Loucy (cell line): ENCODE measurements at regions not wholly inside any gene's neighbourhood (a gene's known extent, or its start where the extent isn't known, plus 50 kb on each side); places are given as distances from the start of the nearest gene placed in this dataset.

Experiments
- H2AFZ ChIP-seq: fragments of 200-600 bp; sonication (generic); 2 replicates; pipeline ENCODE4 v1.6.0; 2016; ENCODE audit warnings: antibody characterized with exemption, mild to moderate bottlenecking, low read length, moderate library complexity
- H3F3A ChIP-seq: fragments of 200-600 bp; 2 replicates; pipeline ENCODE4 v1.6.0; 2016; ENCODE audit warnings: antibody characterized with exemption, low read depth, mild to moderate bottlenecking
- H3K27me3 ChIP-seq: fragments of 200-600 bp; sonication (generic); 2 replicates; pipeline ENCODE4 v1.6.1; 2014; ENCODE audit warnings: low read length, mild to moderate bottlenecking; ENCODE audit not compliant: insufficient read depth, poor library complexity, severe bottlenecking
- H3K36me3 ChIP-seq: fragments of 200-600 bp; sonication (generic); 2 replicates; pipeline ENCODE4 v1.6.1; 2016; ENCODE audit warnings: low read length; ENCODE audit not compliant: insufficient read depth
- H3K4me1 ChIP-seq: fragments of 200-600 bp; sonication (generic); 2 replicates; pipeline ENCODE4 v1.5.1; 2014; ENCODE audit warnings: low read length, mild to moderate bottlenecking; ENCODE audit not compliant: insufficient read depth, poor library complexity, severe bottlenecking
- H3K4me2 ChIP-seq: fragments of 200-600 bp; sonication (generic); 2 replicates; pipeline ENCODE4 v1.6.0; 2014; ENCODE audit warnings: antibody characterized with exemption, low read length, low read depth, mild to moderate bottlenecking; ENCODE audit not compliant: poor library complexity, severe bottlenecking
- H3K4me3 ChIP-seq: fragments of 200-600 bp; sonication (generic); 2 replicates; pipeline ENCODE4 v1.5.1; 2014; ENCODE audit warnings: low read length, mild to moderate bottlenecking, mixed read lengths; ENCODE audit not compliant: poor library complexity, severe bottlenecking
- H3K79me2 ChIP-seq: fragments of 200-600 bp; sonication (generic); 2 replicates; pipeline ENCODE4 v1.6.1; 2014; ENCODE audit warnings: low read length; ENCODE audit not compliant: insufficient read depth
- H3K9ac ChIP-seq: fragments of 200-600 bp; sonication (generic); 2 replicates; pipeline ENCODE4 v1.6.0; 2014; ENCODE audit warnings: mild to moderate bottlenecking, low read depth, low read length, moderate library complexity; ENCODE audit not compliant: poor library complexity, severe bottlenecking
- H3K9me2 ChIP-seq: fragments of 200-600 bp; sonication (generic); replicated peaks from 2 replicates; pipeline ENCODE4 v1.6.1; 2016; ENCODE audit warnings: low read depth, low read length, mixed read lengths
- H3K9me3 ChIP-seq: fragments of 200-600 bp; sonication (generic); 2 replicates; pipeline ENCODE4 v1.6.1; 2014; ENCODE audit warnings: mild to moderate bottlenecking, antibody characterized with exemption, low read length, low read depth; ENCODE audit not compliant: insufficient read depth
- H4K20me1 ChIP-seq: fragments of 200-600 bp; sonication (generic); 2 replicates; pipeline ENCODE4 v1.6.0; 2014; ENCODE audit warnings: antibody characterized with exemption, low read length, mild to moderate bottlenecking; ENCODE audit not compliant: insufficient read depth, poor library complexity, severe bottlenecking
- EZH2phosphoT487 ChIP-seq: fragments of 200-600 bp; IDR thresholded peaks from 2 replicates; pipeline ENCODE4 v1.6.1; 2018; ENCODE audit warnings: antibody characterized with exemption, mild to moderate bottlenecking, moderate library complexity, borderline replicate concordance
- TF ChIP-seq, protein P1 (sequence below): fragments of 200-600 bp; sonication (generic); conservative IDR thresholded peaks from 2 replicates; pipeline ENCODE4 v1.5.1; 2014; ENCODE audit warnings: mild to moderate bottlenecking, antibody characterized with exemption, low read length

DNA sequence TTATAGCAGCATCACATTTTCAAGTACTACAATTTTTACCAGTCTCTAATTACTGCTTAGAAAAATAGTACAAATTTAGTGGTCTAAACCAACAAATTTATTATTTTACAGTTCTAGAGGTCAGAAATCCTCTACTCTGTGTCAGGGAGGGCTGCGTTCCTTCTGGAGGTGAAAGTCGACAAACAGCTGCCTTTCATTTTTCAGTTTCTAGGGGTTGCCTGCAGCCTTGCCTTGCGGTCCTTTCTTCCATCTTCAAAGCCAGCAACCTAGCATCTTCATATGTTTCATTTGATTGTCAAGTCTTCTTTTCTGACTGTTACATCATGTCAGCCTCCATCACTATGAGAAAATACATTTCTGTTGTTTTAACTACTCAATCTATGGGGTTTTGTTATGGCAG, 1022.1 kb downstream of the CDH18 start:
- Histone ChIP-seq H4K20me1 (no peaks in the 10 kb centered on the region), H3K4me2 (no peak overlapping the region), H3K9me2 (no peaks in the 10 kb centered on the region), H3F3A (no peaks in the 10 kb centered on the region), H3K4me3 (no peak overlapping the region), H3K9me3 (no peaks in the 10 kb centered on the region), H3K9ac (no peak overlapping the region), H3K4me1 (no peaks in the 10 kb centered on the region), H3K27me3 (no peaks in the 10 kb centered on the region), H3K36me3 (no peaks in the 10 kb centered on the region), H3K79me2 (no peaks in the 10 kb centered on the region), H2AFZ (no peak overlapping the region)
- no peak for TF ChIP-seq EZH2phosphoT487
- TF ChIP-seq, protein P1, sequence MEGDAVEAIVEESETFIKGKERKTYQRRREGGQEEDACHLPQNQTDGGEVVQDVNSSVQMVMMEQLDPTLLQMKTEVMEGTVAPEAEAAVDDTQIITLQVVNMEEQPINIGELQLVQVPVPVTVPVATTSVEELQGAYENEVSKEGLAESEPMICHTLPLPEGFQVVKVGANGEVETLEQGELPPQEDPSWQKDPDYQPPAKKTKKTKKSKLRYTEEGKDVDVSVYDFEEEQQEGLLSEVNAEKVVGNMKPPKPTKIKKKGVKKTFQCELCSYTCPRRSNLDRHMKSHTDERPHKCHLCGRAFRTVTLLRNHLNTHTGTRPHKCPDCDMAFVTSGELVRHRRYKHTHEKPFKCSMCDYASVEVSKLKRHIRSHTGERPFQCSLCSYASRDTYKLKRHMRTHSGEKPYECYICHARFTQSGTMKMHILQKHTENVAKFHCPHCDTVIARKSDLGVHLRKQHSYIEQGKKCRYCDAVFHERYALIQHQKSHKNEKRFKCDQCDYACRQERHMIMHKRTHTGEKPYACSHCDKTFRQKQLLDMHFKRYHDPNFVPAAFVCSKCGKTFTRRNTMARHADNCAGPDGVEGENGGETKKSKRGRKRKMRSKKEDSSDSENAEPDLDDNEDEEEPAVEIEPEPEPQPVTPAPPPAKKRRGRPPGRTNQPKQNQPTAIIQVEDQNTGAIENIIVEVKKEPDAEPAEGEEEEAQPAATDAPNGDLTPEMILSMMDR = no peak

DNA sequence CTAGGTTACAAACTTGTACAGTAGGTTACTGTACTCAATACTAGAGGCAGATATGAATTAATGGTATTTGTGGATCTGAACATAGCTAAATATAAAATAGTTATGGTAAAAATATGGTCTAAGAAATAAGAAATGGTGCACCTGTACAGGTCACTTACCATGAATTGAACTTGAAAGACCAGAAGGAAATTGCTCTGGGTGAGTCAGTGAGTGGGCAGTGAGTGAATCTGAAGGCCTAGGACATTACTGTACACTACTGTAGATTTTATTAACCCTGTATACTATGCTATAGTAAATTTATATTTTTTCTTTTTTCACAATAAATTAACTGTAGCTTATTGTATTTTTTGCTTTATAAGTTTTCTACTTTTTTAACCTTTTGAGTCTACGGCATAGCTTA, 1020.4 kb downstream of the CDH18 start:
- no peaks in the 10 kb centered on the region for H3K79me2 ChIP-seq
- H3K4me3 ChIP-seq = no peak overlapping the region
- no peak overlapping the region for H3K4me2 ChIP-seq
- H3K27me3 ChIP-seq = no peaks in the 10 kb centered on the region
- H3K9me2 ChIP-seq = no peaks in the 10 kb centered on the region
- H3K4me1 ChIP-seq = no peaks in the 10 kb centered on the region
- no peak overlapping the region for H3K9ac ChIP-seq
- no peaks in the 10 kb centered on the region for H4K20me1 ChIP-seq
- no peaks in the 10 kb centered on the region for H3K9me3 ChIP-seq
- TF ChIP-seq EZH2phosphoT487 = no peak
- TF ChIP-seq, protein P1 = no peak
- no peaks in the 10 kb centered on the region for H3F3A ChIP-seq
- H2AFZ ChIP-seq = no peak overlapping the region
- no peaks in the 10 kb centered on the region for H3K36me3 ChIP-seq

DNA sequence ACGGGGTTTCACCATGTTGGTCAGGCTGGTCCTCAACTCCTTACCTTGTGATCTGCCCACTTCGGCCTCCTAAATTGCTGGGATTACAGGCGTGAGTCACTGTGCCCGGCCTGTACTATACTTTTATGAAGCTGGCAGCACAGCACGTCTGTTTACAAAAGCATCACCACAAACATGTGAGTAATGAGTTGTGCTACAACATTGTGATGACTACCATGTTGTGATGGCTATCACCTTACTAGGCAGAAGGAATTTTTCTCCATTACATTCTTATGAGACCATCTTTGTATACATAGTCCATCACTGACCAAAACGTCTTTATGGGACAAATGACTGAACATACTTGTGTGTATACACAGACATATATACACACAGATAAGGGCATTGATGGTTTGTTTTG, 1019.0 kb downstream of the CDH18 start:
- Histone ChIP-seq H3K36me3 (no peaks in the 10 kb centered on the region), H3K4me3 (no peak overlapping the region), H2AFZ (no peak overlapping the region), H3K9ac (no peak overlapping the region), H3F3A (no peaks in the 10 kb centered on the region), H3K4me2 (no peak overlapping the region), H3K9me3 (no peaks in the 10 kb centered on the region), H3K9me2 (no peaks in the 10 kb centered on the region), H3K27me3 (no peaks in the 10 kb centered on the region), H4K20me1 (no peaks in the 10 kb centered on the region), H3K4me1 (no peaks in the 10 kb centered on the region), H3K79me2 (no peaks in the 10 kb centered on the region)
- TF ChIP-seq, protein P1 = no peak
- no peak for TF ChIP-seq EZH2phosphoT487
